Epithelial cell of proximal tubule (primary cell): ENCODE measurements at regions not wholly inside any gene's neighbourhood (a gene's known extent, or its start where the extent isn't known, plus 50 kb on each side); places are given as distances from the start of the nearest gene placed in this dataset.
"Not testable (repeated sequence)": the region's sequence is repeated elsewhere in the genome, so short reads cannot be mapped to it uniquely, and the experiment has no call there.

ENCODE experiments used
- DNase-seq: peaks from one replicate; pipeline ENCODE4 v3.0.0-alpha.2; 2011; ENCODE audit warnings: low read depth
- H3K4me3 ChIP-seq: 2 replicates; pipeline ENCODE4 v1.5.1; 2011; ENCODE audit warnings: low read depth, mild to moderate bottlenecking, low read length
- TF ChIP-seq, protein P1 (sequence below): conservative IDR thresholded peaks from 2 replicates; pipeline ENCODE4 v1.5.1; 2012; ENCODE audit warnings: low read depth, mild to moderate bottlenecking, low read length

DNA sequence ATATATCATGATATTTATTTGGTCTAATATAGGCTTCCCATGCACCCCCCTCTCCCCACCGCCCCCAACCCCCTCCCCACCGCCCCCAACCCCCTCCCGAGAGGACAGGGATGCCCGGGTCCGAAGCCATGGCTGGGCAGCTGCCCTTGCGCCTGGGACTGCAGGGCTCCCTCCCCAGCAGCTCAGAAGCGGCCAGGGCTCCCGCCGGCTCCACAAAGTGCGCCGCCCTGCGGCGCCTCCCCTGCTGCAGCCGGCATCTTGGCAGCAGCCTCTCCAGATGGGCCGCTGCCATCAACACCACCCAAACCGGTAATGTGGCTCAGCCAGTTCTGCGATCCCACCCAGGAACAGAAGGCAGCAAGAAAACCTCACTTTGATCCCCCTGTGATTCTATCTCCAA lies 389.4 kb downstream of the SPATA31A1 start:
- DNase-seq, H3K4me3 ChIP-seq: not testable (repeated sequence)

DNA sequence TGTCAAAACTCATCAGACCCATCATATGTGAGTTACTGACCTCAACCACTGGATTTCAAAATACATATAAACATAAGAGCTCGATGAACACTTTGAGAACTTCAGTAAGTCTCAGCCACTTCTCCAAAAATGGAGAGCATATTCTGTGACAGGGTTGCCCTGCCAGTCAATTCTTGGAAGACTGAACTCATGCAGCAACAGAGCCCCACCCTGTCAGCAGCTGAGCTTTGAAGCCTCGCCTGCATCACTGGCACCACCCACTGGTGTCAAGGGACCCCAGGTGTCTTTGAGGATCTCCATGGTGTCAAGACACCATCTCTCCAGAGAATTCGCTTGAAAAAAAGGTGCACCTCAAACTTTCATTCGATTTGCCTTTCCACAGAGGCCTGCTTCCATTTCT lies 420.1 kb downstream of the SPATA31A1 start:
- DNase-seq, H3K4me3 ChIP-seq: not testable (repeated sequence)

DNA sequence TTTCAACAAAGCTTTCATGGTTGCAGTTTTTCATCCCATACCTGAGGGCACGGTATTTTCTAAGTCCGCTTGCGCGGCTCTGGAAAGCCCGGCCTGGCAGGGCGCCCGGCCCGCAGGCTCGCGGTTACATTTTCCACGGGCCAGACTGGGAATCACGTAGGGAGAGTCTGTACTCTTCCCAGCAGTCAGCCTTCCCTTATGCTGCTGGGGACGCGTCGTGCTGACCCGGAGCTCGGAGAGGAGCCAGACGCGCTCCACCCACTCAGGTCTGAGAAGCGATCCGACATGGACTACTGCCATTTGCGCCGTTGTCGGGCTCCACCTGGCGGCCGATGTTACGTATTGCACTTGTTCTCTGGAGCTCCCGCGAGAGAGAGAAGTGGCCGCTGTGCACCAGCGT lies 435.9 kb downstream of the SPATA31A1 start:
- peak overlapping the region; percentile 45 for H3K4me3 ChIP-seq
- not testable (repeated sequence) for DNase-seq

DNA sequence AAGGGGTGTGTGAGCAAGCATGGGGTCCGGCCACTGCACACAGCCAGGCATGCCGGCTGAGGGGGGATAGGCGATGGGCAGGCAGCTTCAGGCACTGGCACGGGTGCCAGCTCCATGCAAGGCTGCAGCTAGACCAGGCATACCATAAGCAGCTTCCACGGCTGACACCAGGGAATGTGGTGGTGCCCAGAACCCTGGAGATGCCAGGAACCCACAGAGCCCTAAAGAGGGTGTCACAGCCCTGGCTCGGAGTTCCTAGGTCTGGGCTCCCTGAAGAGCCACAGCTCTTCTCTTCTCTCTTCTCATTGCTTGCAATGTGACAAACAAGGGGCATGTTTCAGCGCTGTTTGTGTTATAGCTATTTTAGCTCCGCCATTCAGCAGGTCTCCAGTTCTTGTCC lies 442.5 kb downstream of the SPATA31A1 start:
- H3K4me3 ChIP-seq, DNase-seq: not testable (repeated sequence)

DNA sequence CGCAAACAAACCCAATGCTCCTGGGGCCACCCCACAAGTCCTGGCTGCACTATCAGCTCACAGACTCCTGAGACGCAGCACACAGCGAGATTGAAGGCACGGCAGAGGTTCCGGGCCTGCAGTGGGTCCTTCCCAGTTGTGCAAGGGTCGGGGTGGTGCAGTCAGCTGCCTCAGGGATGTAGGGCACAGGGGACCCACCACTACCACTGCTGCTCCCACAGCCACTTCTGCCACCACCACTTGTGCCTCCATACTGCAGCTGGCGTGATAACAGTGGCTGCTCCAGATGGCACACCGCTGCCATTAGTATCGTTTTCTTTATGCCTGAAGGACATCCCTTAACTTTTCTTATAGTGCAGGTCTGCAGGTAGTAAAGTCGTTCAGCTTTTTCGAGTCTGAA lies 443.8 kb downstream of the SPATA31A1 start:
- not testable (repeated sequence) for H3K4me3 ChIP-seq, DNase-seq

DNA sequence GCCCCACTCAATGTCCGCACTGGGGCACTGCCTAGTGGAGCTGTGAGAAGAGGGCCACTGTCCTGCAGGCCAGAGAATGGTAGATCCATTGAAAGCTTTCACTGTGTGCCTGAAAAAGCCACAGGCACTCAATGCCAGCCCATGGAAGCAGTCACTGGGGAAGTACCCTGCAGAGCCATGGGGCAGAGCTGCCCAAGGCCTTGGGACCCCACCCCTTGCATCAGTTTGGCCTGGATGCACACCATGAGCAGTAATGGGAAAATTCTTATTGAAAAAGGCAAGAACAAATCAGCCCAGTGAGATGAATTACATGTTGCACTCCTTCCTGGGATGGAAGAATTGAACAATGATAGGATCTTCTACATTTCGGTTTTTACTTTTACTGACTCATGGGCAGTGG lies 447.1 kb downstream of the SPATA31A1 start:
- DNase-seq, H3K4me3 ChIP-seq: not testable (repeated sequence)

DNA sequence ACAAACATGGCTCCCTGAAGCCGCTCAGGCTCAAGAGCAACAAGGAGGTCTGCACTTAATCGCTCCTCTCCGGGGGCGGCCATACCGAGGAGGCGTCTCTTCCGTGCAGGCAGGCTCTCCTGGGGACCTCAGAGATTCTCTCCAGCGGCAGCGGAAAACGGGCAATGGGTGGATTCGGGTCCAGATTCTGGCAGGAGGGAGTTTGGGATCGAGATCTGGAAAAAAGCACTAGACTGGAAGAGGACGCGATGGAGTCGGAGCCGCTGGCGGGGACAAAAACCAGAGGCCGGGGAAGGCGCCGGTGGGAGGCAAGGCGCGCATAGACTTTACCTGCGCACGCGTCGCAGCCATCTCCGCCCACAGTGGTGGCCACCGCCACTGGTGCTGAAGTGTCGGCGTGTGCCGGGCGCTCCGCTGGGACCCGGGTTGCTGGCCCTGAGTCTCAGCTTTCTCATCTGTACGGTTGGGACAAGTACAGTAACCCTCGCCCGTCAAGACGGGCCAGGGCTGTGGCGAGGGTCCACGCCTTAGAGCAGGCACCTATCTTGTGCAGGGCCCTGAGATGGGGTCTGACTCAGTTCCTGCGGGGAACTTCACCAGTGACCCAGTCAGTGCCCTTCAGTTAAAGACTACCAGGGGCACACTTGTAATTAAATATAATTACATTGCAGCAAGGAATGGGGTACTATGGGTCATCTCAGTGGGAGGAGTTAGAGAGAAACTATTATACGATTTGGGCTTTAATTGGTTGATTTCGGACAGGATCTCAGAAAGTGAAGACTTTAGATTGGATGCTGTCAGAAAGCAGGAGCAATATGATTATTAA lies 454.1 kb downstream of the SPATA31A1 start:
- not testable (repeated sequence) for DNase-seq
- H3K4me3 ChIP-seq: peak overlapping the region; percentile 63

DNA sequence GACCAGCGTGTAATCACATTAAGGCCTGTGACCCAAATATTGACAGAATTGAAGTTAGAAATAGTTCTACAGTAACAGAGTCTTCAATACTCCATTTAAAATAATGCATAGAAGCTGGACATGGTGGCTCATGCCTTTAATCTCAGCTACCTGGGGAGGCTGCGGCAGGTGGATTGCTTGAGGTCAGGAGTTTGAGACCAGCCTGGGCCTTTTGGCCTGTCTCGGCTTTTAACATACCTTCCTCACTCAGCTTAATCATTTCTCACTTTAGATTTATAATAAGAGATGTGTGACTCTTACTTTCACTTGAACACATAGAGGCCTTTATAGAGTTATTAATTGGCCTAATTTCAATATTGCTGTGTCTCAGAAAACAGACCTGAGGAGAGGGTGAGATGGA lies 454.9 kb downstream of the SPATA31A1 start:
- DNase-seq, H3K4me3 ChIP-seq: not testable (repeated sequence)

DNA sequence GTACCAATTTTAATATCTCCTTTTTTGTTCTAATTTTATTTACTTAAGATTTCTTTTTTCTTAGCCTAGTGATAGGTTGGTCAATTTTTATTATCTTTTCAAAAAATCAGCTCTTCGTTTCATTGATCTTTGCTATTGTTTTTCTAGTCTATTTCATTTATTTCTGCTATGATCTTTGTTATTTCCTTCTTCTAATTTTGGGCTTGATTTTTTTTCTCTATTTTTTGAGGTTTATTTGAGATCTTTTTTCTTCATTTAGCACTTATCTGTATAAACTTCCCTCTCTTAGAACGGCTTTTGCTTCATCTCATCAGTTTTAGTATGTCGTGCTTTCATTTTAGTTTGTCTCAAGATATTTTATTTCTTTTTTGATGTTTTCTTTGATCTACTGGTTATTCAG lies 456.1 kb downstream of the SPATA31A1 start:
- DNase-seq, H3K4me3 ChIP-seq: not testable (repeated sequence)

DNA sequence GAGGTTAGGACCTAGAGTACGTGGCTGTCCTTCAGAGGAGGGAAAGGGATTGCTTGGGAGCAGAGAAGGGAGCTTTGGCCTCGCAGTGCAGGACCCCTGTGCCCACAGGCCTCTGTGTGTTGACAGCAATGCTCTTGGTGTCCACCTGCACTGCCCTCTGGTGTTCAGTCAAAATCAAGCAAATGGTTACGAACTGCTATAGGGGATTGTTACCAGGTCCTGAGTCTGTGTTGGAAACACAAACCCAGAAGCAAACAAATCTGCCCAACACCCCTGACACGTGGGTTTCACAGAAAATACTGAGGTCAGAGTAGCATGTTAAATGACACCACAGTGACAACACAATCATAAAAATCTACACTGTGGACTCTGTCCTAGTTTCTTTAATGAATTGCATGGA lies 473.0 kb downstream of the SPATA31A1 start:
- not testable (repeated sequence) for H3K4me3 ChIP-seq, DNase-seq
- TF ChIP-seq, protein P1, sequence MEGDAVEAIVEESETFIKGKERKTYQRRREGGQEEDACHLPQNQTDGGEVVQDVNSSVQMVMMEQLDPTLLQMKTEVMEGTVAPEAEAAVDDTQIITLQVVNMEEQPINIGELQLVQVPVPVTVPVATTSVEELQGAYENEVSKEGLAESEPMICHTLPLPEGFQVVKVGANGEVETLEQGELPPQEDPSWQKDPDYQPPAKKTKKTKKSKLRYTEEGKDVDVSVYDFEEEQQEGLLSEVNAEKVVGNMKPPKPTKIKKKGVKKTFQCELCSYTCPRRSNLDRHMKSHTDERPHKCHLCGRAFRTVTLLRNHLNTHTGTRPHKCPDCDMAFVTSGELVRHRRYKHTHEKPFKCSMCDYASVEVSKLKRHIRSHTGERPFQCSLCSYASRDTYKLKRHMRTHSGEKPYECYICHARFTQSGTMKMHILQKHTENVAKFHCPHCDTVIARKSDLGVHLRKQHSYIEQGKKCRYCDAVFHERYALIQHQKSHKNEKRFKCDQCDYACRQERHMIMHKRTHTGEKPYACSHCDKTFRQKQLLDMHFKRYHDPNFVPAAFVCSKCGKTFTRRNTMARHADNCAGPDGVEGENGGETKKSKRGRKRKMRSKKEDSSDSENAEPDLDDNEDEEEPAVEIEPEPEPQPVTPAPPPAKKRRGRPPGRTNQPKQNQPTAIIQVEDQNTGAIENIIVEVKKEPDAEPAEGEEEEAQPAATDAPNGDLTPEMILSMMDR: peak; percentile 47
